ENCODE measurements at regions not wholly inside any gene's neighbourhood (a gene's known extent, or its start where the extent isn't known, plus 50 kb on each side); places are given as distances from the start of the nearest gene placed in this dataset.

DNA sequence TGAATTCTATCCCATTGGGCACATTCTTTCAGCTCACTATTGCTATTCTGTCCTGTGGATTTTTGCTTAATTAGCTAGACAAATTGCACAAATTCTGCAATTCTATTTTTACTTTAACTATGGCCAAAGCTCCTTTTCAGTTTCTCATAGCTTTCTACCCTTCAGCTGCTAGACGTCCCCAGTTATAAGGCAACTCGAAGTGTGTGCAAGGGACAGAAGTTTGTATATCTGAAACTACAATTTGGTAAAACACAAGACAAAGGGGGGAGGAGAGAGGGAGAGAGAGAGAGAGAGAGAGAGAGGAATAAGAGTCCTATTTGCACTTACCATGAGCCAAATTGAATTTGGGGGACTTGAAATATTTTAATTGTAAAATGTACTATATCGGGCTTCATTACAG, 91.8 kb downstream of the SETD4 start:
- no peaks in the 10 kb centered on the region for H3F3A ChIP-seq (replicated peaks; ENCODE audit: insufficient read depth)
- no peaks in the 10 kb centered on the region for H3K9me2 ChIP-seq
- no peaks in the 10 kb centered on the region for H3K36me3 ChIP-seq (replicated peaks in 1 of 2; ENCODE audit: control insufficient read depth in 1 of 2, insufficient read depth in 2 of 2, low read length in 1 of 2)
- no peaks in the 10 kb centered on the region for H3K79me2 ChIP-seq (ENCODE audit: insufficient read depth)
- H3K9ac ChIP-seq = no peak overlapping the region
- no peaks in the 10 kb centered on the region for H3K4me1 ChIP-seq (ENCODE audit: control insufficient read depth in 1 of 2, insufficient read depth in 2 of 2, low read depth in 1 of 2, low read length in 1 of 2)
- H4K20me1 ChIP-seq (ENCODE audit: insufficient read depth) = no peaks in the 10 kb centered on the region
- H3K9me3 ChIP-seq = no peaks in the 10 kb centered on the region
- CTCF ChIA-PET = no interaction called here
- TF ChIP-seq MEF2A (IDR thresholded peaks at IDR 0.05; ENCODE audit: borderline replicate concordance, low read depth) (no peak), SIN3A (IDR thresholded peaks at IDR 0.05; ENCODE audit: borderline replicate concordance, low read depth, low read length) (no peak), USF1 (IDR thresholded peaks at IDR 0.05; ENCODE audit: borderline replicate concordance, low read depth) (no peak)
- no peak for DNase-seq
- peaks cover 10% of the 10 kb centered on the region; the same call in 1 of the 2 replicates for H3K27me3 ChIP-seq (ENCODE audit: insufficient read depth)
- H3K4me3 ChIP-seq (ENCODE audit: low read depth in 2 of 2, low read length in 1 of 2) = no peak overlapping the region
- no peak overlapping the region for H2AFZ ChIP-seq (ENCODE audit: low read depth)
- 42% methylated on average over 3 of the region's 3 CpGs for WGBS (ENCODE audit: low lambda C conversion rate)
- POLR2A ChIA-PET = interaction anchor here (0.6 kb wide), 1 partner anchor 16 kb away, joined by 3 read pairs; no protein-coding TSS in a partner anchor
- H3K27ac ChIP-seq (ENCODE audit: low read depth in 2 of 2, low read length in 1 of 2) = no peak overlapping the region
- no peak overlapping the region for H3K4me2 ChIP-seq

DNA sequence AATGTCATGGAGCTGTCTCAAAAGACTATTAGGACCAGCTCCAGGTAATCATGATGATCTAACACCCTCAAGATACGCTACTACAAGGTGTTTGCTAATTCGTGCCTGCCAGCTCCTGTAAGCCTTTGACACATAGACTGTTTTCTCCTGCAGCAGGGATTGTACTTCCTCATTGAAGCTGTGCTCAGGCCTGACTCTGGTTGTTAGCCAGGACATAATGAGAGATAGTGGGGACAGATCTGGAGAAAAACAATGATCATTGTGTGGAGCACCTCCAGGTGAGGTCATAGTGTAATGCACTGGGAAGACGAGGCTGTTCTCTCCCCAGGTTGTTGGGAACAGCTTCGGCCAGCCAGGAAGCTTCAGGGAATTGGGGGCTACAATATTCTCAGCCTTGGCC, 94.6 kb downstream of the SETD4 start:
- Histone ChIP-seq H3K4me3 (ENCODE audit: low read depth in 2 of 2, low read length in 1 of 2) (no peak overlapping the region), H3K36me3 (replicated peaks in 1 of 2; ENCODE audit: control insufficient read depth in 1 of 2, insufficient read depth in 2 of 2, low read length in 1 of 2) (no peaks in the 10 kb centered on the region), H3F3A (replicated peaks; ENCODE audit: insufficient read depth) (no peaks in the 10 kb centered on the region), H4K20me1 (ENCODE audit: insufficient read depth) (no peaks in the 10 kb centered on the region), H3K27ac (ENCODE audit: low read depth in 2 of 2, low read length in 1 of 2) (no peak overlapping the region), H3K27me3 (ENCODE audit: insufficient read depth) (peaks cover 21% of the 10 kb centered on the region; the same call in 1 of the 2 replicates), H3K4me1 (ENCODE audit: control insufficient read depth in 1 of 2, insufficient read depth in 2 of 2, low read depth in 1 of 2, low read length in 1 of 2) (no peaks in the 10 kb centered on the region), H2AFZ (ENCODE audit: low read depth) (no peak overlapping the region), H3K9me2 (no peaks in the 10 kb centered on the region), H3K4me2 (no peak overlapping the region), H3K9me3 (no peaks in the 10 kb centered on the region), H3K79me2 (ENCODE audit: insufficient read depth) (no peaks in the 10 kb centered on the region), H3K9ac (no peak overlapping the region)
- WGBS (ENCODE audit: low lambda C conversion rate) = 29% methylated on average over 3 of the region's 4 CpGs
- CTCF ChIA-PET = no interaction called here
- TF ChIP-seq PBX3 (IDR thresholded peaks at IDR 0.05) (no peak), EP300 (IDR thresholded peaks at IDR 0.05; ENCODE audit: borderline replicate concordance in 1 of 2, low read depth in 1 of 2, low read length in 1 of 2) (no peak), GATA2 (CRISPR knock-in tag; IDR thresholded peaks at IDR 0.05) (no peak), RAD21 (IDR thresholded peaks at IDR 0.05; ENCODE audit: low read length) (no peak), FOSL2 (IDR thresholded peaks at IDR 0.05; ENCODE audit: borderline replicate concordance, low read depth) (no peak), JUND (IDR thresholded peaks at IDR 0.05) (no peak), MXI1 (IDR thresholded peaks at IDR 0.05; ENCODE audit: low read depth, low read length) (no peak), ZBTB33 (IDR thresholded peaks at IDR 0.05; ENCODE audit: borderline replicate concordance, low read depth) (no peak), CHD2 (IDR thresholded peaks at IDR 0.05; ENCODE audit: low read length, partially characterized antibody) (no peak), FOXJ3 (CRISPR knock-in tag; IDR thresholded peaks at IDR 0.05) (no peak), USF1 (IDR thresholded peaks at IDR 0.05; ENCODE audit: borderline replicate concordance, low read depth) (no peak), TCF12 (IDR thresholded peaks at IDR 0.05) (no peak), RFX5 (IDR thresholded peaks at IDR 0.05; ENCODE audit: low read length) (no peak), MEF2A (IDR thresholded peaks at IDR 0.05; ENCODE audit: borderline replicate concordance, low read depth) (no peak), GABPA (IDR thresholded peaks at IDR 0.05; ENCODE audit: low read depth) (no peak), SMC3 (IDR thresholded peaks at IDR 0.05; ENCODE audit: low read depth, low read length) (no peak)
- TF ChIP-seq, protein P1, sequence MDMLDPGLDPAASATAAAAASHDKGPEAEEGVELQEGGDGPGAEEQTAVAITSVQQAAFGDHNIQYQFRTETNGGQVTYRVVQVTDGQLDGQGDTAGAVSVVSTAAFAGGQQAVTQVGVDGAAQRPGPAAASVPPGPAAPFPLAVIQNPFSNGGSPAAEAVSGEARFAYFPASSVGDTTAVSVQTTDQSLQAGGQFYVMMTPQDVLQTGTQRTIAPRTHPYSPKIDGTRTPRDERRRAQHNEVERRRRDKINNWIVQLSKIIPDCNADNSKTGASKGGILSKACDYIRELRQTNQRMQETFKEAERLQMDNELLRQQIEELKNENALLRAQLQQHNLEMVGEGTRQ (IDR thresholded peaks at IDR 0.05; ENCODE audit: borderline replicate concordance, low read depth, low read length) = no peak
- TF ChIP-seq, protein P2, sequence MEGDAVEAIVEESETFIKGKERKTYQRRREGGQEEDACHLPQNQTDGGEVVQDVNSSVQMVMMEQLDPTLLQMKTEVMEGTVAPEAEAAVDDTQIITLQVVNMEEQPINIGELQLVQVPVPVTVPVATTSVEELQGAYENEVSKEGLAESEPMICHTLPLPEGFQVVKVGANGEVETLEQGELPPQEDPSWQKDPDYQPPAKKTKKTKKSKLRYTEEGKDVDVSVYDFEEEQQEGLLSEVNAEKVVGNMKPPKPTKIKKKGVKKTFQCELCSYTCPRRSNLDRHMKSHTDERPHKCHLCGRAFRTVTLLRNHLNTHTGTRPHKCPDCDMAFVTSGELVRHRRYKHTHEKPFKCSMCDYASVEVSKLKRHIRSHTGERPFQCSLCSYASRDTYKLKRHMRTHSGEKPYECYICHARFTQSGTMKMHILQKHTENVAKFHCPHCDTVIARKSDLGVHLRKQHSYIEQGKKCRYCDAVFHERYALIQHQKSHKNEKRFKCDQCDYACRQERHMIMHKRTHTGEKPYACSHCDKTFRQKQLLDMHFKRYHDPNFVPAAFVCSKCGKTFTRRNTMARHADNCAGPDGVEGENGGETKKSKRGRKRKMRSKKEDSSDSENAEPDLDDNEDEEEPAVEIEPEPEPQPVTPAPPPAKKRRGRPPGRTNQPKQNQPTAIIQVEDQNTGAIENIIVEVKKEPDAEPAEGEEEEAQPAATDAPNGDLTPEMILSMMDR (IDR thresholded peaks at IDR 0.05) = no peak
- POLR2A ChIA-PET = no interaction called here
- no peak for DNase-seq

Data from SK-N-SH (cell line).